Hematopoietic multipotent progenitor cell treated with erythropoietin and hydrocortisone succinate and interleukin-3 and kit ligand, for 4 days (in vitro differentiated cells): ENCODE measurements at regions not wholly inside any gene's neighbourhood (a gene's known extent, or its start where the extent isn't known, plus 50 kb on each side); places are given as distances from the start of the nearest gene placed in this dataset.

ENCODE experiments used
- DNase-seq: peaks from one replicate; pipeline ENCODE4 v3.0.0-alpha.2; 2015

DNA sequence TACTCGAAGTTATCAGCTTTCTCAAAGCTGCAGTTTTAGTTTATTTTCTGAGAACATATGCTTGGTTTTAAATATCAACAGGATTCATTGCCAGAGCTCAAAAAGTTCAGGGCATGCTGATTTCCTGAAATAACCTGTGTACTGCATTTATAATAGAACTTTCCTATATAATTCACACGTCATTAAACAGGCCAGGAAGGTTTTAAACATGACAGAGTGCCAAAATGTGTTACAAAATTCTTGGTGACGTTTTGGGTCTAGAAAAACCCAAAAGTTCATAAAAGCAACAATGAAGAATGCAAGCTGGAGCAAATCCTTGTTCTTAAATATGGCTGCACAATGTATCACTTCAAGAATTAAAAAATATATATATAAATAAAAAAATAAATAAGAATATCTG, 1139.1 kb downstream of the CDH11 start:
- no peak for DNase-seq

DNA sequence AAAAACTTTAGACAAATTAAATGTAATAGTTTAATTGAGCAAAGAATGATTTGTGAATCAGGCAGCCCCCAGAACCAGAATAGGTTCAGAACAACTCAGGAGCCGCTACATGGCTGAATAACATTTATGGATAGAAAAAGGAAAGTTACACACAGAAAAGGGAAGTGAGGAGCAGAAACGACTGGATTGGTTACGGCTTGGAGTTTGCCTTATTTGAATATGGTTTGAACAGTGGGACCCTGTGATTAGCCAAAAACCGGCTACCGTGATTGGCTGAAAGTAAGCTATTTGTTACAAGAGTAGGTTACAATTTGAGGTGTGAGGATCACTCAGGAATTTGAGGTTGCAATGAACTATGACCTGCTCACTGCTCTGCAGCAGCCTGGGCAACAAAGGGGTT, 1139.8 kb downstream of the CDH11 start:
- no peak for DNase-seq

DNA sequence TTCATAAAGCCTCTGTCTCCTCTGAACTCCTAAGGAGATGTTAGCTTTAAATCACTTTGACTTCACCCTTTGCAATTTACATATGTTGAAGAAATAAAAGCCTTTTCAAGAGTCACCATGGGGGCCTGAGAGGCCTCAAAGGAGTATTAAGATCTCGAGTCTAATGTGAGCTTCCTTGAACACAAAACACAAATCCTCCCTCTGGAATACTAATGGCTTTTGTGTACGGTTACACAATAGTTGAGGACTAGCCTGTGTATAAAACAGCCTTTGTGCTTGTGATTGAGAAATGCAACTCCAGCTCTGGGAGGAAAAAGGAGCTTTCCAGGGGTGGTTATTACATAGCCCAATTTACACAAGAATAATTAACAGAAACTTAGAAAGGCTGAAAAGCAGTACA, 1140.2 kb downstream of the CDH11 start:
- no peak for DNase-seq

DNA sequence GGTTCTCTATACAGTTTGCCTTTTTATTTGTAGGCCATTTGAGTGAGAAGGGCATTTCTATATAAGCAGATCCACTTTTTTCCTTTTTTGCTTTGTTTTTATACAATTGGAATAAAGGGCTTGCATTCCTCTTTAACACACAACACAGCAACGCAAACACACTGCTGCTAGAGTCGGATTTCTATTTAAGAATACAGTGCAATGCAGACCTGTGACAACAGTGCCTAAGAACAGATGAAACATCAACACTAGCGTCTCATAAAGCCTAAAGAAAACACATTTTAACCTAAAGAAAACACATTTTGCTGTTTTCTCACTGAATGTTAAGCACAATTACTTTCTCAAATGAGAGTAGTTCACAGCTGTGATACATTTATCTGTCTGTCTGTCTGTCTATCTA, 1141.1 kb downstream of the CDH11 start:
- DNase-seq = no peak

DNA sequence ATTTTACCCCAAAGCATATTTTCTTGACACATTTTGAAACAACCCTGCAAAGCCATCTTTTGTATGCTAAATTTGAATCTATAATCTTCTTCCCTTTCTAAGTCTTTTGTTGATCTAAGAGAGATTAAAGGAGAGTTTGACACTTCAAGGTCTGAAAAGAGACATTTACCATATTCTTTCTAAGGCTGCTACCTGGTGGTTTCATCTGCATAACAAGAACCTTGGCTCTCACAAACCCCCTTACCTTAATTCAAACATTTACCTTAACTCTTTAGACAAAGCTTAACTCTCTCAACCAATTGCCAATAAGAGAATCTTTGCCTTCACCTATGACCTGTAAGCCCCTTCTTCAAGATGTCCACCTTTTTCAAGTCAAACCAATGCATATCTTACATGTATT, 1143.6 kb downstream of the CDH11 start:
- no peak for DNase-seq

DNA sequence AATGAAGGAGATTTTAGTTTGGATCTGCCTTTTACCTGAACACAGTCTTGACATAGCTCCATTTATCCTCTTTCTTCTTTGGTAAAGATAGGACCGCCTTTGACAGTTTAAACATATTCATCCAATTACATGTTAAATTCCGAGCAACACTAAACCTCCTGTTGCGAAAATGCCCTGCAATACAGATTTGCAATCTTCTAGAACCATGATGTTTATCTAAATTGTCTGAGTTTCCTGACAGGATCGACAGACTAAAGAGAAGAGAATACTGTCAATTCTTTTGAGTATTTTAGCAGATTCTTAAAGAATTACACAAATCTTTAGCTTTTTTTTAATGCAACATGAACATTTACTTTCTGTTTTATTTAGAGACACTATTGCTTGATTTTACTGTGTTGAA, 1145.5 kb downstream of the CDH11 start:
- DNase-seq = no peak

DNA sequence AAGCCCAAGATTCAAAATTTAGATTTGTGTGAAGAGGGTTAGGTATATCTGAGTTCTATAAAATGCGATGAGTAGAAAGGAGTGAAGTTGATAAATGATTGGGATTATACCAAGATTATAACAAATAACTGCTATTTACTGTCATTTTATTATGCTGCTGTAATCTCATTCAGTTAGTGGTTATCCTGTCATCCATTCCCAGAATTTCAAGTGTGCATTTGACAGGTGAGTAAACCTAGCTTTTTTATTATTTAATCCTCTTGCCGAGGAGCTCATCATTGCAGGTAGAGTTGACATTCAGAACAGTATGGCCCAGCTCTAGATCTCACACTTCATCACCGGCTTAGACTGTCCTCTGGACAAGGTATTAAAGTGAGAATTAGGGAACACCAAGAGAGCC, 1146.2 kb downstream of the CDH11 start:
- no peak for DNase-seq

DNA sequence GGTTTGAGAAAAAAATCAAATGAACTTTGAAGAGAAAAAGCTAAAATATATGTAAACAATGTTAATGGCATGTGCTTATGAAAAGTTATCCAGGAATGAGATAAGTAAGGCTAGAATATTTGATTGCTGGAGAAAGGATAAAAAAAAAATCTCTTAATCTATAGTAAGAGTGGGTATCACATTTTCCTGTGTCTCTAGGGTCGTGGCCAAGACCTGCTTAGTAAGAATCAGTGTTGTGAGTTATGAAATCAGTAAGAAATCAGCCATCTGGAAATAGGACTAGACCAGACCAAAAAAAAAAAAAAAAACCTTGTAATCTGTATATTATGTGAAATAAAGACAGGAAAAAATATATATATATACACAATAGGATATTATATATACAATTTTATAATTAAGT, 1153.9 kb downstream of the CDH11 start:
- no peak for DNase-seq

DNA sequence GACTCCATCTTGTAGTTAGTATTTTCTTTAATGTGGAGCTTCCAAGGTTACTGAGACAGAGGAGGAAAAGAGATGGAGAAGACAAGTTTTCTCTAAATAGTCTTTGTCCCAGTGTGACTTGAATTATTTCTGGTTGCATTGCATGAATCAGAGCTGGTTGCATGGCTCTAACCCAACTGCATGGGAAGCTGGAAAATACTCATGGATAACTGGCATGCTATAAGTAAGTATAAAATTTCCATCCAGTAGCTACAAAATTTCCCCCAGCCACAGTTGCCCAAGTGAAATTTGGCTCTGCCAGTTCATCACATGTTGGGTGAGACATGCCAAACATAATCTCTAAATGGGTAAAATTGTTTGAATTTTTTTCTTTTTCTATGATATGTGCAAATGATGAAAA, 1161.5 kb downstream of the CDH11 start:
- DNase-seq = no peak

DNA sequence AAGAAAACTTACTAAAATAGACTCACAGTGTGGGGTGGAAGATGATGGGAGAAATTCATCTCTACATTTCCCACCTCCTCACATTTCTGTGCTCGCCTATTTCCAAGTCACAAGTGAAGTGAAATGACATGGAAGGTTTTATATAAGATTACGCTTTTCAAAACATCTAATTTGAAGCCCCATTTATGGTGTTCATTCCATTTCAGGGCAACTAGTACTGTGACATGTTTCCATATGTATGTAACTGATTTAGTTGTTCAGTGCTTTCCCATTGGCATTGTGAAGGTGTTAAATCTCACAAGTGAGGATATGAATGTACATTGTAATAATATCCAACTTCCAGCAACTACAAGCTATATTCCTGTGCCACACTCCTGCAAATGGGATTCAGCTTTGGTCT, 1174.8 kb downstream of the CDH11 start:
- no peak for DNase-seq

DNA sequence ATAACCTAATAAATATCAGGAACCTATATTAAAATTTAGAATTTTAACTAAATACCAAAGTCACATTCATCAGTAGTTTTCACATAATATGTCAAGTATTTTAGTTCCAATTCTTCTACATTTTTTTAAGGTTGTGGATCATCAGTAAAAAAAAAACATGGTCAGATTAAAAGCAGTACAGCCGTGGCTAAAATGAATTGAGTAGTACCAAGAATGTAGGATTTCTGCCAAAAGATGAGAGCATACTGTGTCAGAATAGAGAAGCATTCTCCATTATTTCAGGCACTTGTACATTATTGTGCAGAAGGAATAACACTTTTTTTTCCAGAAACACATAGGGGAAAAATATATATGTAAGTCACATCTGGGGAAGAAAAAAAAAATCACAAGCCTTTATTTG, 1176.1 kb downstream of the CDH11 start:
- no peak for DNase-seq

DNA sequence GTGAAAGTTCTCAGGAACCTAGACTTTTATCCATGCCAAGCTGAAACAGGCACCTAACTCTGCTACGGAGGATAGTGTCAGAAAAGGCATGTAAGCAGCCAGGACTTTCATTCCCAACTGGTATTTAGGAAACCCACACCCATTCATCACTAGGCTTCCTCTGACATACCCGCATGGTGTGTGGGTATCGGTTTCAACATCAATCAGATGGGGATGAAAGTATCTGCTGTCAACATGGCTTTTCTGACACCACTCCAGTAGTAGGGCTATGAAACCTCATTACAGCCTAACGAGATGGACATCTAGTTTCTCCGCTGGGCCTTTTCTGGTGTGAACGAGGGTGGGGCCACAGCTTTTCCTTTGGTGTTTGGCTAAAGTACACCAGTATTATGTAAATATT, 1178.3 kb downstream of the CDH11 start:
- no peak for DNase-seq

DNA sequence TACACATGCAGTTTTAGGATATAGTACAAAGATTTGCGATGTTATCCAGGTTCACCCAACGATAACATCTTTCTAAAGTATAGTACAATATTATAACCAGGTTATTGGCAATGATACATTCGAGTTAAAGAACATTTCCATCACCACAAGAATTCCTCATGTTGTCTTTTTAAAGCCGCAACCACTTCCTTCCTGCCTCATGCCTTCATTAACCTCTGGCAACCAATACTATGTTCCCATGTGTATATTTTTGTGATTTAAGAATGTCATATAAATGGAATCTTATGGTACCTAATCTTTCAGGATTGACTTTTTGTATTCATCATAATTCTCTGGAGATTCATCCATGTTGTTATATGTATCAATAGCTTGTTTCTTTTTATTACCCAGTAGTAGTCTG, 1183.2 kb downstream of the CDH11 start:
- DNase-seq = no peak

DNA sequence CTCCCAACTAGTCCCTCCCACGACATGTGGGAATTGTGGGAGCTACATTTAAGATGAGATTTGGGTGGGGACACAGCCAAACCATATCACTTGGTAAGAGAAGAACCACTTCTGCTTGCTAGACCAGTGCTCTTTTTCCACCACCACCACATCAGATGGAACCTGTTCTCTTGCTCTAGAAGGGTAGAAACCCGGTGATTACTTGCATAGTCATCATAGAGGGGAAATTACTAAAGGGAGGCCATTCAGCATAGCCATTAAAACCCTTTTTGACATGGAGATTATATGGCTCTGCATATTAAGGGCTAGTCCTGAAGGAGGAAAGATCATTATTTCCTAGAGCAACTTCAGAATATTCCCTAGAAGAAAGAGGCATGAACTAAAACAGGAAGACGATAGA, 1188.0 kb downstream of the CDH11 start:
- no peak for DNase-seq

DNA sequence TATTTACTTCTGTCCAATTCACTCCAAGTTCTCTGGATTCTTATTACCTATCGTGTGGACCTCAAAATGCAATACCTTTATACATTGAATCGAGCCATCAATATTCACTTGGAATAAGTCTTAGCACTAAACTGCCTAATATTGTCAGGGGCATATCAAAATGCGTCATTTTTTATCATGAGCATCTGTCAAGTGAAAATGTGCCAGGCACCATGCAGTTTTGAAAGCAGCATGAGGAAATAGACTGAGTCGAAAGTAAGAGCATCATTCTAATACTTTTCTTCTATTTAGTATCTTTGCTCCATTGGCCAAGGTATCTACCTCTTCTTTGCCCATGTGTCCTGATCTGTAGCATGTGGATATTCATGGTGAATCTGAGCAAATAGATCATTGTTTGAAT, 1193.4 kb downstream of the CDH11 start:
- DNase-seq = no peak

DNA sequence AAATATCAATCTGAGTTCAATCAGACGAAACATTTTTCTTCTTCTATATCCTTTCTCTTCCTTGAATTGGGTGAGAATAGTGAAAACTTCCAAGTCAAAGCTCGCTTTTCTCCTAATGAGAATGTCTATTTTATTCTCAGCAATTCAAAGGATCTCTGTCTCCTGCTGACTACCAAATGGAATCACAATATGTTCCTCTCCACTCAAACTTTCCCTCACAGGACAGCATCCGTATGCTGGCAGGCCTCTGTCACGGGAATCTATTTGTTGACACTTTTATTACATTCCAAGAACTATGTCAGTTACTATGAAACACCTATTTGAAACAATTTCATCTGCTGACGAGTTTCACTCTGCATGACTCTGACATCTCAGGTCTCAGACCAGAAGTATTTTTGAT, 1196.6 kb downstream of the CDH11 start:
- no peak for DNase-seq

DNA sequence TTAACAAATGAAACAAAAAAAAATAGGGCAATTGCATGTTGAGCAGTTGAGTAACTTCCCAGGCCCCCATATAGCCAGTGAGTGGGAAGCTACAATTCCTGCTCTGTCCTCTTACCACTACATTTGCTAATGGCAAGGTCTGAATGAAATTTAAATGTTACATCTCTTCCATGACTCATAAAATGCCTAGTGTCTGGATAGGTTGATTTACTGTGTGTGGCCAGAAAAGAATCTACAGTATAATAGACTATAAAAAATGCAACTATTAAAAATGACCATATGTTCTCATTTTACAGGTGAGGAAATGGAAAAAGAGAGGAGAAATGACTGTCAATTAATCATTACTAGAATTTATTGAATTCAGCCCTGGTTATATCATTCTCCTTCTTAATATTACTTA, 1199.3 kb downstream of the CDH11 start:
- DNase-seq = no peak

DNA sequence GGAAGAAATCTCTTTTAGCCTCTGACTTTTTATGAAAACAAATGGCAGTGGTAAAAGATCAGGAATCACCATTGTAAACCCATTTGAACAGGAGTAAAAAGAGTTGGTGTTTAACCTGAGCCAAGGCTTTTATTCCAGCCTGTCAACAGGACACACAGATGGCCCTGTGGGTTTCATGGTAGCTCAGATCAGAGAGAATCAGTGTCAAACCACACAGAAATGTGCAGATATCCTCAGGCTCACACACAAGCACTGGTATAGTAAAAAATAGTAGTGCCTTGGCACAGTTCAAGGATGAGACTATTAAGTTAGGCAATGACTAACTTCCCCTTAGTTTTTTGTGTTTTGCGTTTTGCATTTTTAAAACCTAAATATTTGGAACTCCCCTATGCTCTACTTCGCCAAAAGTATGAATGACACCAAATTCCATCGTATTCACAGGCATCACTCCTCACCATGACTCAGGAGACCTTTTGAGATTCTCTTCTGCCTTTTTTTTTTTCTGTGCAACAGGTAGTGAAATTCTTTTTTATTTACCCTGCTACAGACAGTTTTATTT, 1200.0 kb downstream of the CDH11 start:
- no peak for DNase-seq

DNA sequence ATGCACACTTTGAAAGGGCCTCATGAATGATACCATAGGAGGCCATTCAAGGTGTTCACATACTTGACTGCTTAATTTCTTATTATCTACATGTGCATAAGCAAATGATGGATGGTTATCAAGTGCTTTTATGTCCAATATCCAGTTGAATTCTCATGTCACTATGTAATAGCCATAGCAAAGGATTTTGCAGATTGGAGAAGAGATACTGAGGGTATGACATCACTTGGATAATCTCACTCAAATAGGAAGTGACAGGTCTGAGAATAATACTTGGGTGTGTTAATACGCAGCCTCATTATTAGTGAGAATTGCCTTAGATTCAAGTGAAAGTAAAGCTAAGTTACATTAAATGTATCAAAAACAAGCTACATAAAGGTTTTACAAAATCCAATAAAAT, 1208.6 kb downstream of the CDH11 start:
- DNase-seq = no peak

DNA sequence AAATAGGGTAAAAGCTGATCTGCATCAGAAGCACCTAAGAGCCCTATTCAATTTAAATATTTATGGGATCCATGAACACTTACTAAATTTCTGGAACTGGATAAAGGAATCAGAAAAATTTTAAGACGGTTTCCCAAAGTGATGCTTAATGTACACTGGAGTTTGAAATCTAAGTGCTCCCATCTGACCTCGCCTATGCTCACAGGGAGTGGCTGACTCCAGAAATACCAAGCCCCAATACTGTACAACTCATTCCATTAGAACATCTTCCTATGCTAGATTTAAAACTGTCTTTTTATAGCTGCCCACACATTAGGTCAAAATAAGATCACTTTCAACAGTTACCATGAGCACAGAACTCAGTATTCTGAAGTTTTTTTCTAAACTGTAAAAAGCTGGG, 1214.6 kb downstream of the CDH11 start:
- no peak for DNase-seq

DNA sequence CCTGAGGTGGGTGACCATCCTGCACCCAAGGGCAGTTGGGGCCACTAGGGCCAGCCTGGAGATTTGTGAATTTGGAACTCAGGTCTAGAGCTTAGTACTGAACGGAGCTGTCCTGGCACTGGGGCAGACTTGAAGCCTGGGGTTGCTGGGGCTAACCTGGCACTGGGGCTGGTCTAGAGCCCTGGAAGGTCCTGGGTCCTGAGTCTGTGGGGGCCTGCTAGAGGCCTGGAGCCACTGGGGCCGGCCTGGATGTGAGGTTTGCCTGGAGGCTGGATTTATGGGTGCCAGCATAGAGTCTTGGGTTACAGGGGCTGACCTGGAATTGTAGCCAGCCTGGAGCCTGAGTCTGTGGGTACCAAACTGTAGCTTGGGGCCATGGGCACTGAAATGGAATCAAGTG, 1216.9 kb downstream of the CDH11 start:
- no peak for DNase-seq

DNA sequence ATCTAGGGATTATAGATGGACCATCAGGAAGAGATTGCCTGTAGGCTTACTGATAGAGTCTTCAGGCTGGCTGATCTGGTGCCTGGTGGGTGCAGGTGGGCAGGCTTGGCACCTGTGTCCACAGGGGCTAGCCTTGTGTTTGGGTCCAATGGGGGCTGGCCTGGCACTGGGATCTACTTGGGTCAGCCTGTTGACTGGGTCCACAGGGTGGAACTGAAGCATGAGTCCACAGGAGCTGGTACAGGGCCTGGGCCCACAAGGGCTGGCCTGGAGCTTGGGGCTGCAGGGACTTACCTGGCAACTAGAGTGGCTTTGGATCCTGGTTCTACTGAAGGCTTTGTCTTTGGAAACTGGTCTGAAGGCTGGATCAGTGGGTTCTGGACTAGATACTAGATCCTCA, 1217.7 kb downstream of the CDH11 start:
- no peak for DNase-seq

DNA sequence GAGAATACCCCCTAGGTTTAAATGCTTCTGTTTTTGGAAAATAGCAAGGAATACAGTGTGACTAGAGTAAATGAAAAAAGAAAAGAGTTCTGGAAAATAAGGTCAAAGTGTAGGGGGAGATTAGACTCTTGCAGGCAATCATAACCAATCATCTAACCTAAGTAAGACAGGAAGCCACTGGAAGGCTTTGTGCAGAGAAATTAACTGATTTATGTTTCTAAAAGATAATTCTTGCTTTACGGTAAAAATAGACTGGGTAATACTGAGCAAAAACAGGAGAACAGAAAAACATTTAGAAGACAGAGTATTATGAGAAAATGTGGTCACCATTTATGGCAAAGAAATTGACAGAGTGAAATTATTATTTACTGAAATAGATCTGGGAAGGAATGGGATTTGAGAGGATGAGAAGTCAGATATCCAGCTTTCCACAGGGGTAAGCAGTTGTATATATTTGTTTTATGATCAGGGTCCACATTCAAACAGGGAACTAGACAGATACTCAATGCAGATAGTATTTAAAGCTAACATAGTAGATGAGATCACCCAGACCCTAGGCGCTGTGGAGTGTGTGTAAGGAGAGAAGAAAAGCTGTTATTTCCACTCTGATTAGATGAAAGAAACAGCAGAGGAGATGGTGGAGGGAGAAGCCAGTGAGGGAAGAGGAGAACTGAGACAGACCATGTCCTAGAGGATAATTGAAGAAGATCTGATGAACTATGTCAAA, 1225.3 kb downstream of the CDH11 start:
- DNase-seq = no peak

DNA sequence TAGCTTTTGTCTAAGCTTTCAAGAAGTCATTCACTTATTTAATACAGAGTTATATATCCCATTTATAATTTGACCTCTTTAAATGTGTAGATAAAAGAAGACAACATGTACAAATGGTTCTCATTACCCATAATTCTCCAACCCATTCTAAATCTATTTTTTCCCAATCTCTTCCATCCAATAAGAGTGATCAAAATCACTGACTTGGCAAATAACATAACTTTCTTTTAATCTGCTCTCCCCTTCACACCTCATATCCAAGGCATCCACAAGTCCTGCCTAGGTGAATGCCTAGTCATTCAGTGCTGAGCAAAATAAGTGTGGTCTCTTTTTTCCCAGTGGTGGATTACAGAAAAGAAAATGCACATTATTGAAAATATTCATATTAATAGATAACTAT, 1231.1 kb downstream of the CDH11 start:
- no peak for DNase-seq

DNA sequence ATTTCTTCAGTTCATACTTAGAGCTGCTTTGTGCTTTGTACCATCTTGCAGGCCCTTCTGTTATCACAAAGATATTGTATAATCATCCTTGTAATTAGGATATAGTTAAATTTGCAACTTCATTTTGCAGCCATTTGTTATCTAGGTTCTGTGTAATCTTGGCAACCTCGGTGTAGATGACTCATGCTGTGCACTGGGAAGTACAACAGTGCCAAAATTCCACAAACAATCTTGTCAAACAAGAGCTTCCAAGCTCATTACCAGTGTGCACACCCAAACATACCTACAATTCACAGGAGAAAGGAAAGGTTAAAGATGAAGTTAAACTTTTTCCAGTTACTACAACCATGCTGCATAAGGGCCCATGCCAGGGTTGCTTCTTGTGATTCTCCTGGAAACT, 1231.8 kb downstream of the CDH11 start:
- no peak for DNase-seq
